KMS-11 (cell line): ENCODE measurements at regions not wholly inside any gene's neighbourhood (a gene's known extent, or its start where the extent isn't known, plus 50 kb on each side); places are given as distances from the start of the nearest gene placed in this dataset.
"Not testable (repeated sequence)": the region's sequence is repeated elsewhere in the genome, so short reads cannot be mapped to it uniquely, and the experiment has no call there.

Source experiments
- H2AFZ ChIP-seq: fragments of 200-600 bp; sonication (generic); 2 replicates; pipeline ENCODE4 v1.6.1; 2016; ENCODE audit warnings: antibody characterized with exemption, mixed run types, low read depth
- H3K27ac ChIP-seq: fragments of 200-600 bp; sonication (generic); 2 replicates; pipeline ENCODE4 v1.6.1; 2016; ENCODE audit warnings: mild to moderate bottlenecking, mixed run types
- H3K27me3 ChIP-seq: fragments of 200-600 bp; sonication (generic); 2 replicates; pipeline ENCODE4 v1.6.1; 2017; ENCODE audit warnings: mild to moderate bottlenecking, low read depth, mixed run types, moderate library complexity; ENCODE audit not compliant: insufficient read depth
- H3K36me3 ChIP-seq: fragments of 200-600 bp; sonication (generic); 2 replicates; pipeline ENCODE4 v1.6.1; 2017; ENCODE audit warnings: mild to moderate bottlenecking, mixed run types; ENCODE audit not compliant: insufficient read depth
- H3K4me1 ChIP-seq: fragments of 200-600 bp; sonication (generic); 2 replicates; pipeline ENCODE4 v1.6.1; 2016; ENCODE audit warnings: mild to moderate bottlenecking, low read depth, mixed run types; ENCODE audit not compliant: poor library complexity, severe bottlenecking
- H3K4me2 ChIP-seq: fragments of 200-600 bp; sonication (generic); 2 replicates; pipeline ENCODE4 v1.7.0; 2016; ENCODE audit warnings: mild to moderate bottlenecking, mixed run types
- H3K4me3 ChIP-seq: fragments of 200-600 bp; sonication (generic); IDR thresholded peaks from 2 replicates; pipeline ENCODE4 v1.6.1; 2017; ENCODE audit warnings: low read depth, low read length, mixed read lengths; ENCODE audit not compliant: insufficient read depth
- H3K79me2 ChIP-seq: fragments of 200-600 bp; sonication (generic); 2 replicates; pipeline ENCODE4 v1.6.1; 2016; ENCODE audit warnings: low read depth, mixed run types; ENCODE audit not compliant: insufficient read depth
- H3K9ac ChIP-seq: fragments of 200-600 bp; sonication (generic); 2 replicates; pipeline ENCODE4 v1.6.1; 2016; ENCODE audit warnings: mild to moderate bottlenecking, mixed run types
- H4K20me1 ChIP-seq: fragments of 200-600 bp; sonication (generic); 2 replicates; pipeline ENCODE4 v1.6.1; 2016; ENCODE audit warnings: mild to moderate bottlenecking, mixed run types; ENCODE audit not compliant: insufficient read depth
- TF ChIP-seq, protein P1 (sequence below): fragments of 200-600 bp; sonication (generic); conservative IDR thresholded peaks from 2 replicates; pipeline ENCODE4 v1.6.1; 2017; ENCODE audit warnings: low read depth, mild to moderate bottlenecking, antibody characterized with exemption, low read length, moderate library complexity, mixed read lengths

DNA sequence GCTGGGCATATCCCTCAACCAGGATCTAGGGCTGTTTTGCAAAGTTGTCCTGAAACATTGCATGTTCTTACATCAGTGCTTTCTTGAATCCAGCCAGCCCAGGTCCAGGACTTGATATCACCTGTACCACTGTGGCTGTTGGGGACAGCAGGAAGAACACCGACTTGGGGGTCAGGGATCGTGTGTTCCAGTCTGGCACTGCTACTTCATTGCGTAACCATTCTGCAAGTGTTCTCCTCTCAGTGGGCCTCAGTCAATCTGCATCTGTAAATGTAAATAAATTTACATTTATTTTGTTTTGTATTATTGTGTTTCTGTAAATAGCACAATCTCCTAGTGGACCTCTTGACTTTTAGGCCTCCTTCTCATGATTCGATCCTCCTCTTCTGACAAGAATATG is 167.3 kb downstream of the SUDS3 start:
- TF ChIP-seq, protein P1, sequence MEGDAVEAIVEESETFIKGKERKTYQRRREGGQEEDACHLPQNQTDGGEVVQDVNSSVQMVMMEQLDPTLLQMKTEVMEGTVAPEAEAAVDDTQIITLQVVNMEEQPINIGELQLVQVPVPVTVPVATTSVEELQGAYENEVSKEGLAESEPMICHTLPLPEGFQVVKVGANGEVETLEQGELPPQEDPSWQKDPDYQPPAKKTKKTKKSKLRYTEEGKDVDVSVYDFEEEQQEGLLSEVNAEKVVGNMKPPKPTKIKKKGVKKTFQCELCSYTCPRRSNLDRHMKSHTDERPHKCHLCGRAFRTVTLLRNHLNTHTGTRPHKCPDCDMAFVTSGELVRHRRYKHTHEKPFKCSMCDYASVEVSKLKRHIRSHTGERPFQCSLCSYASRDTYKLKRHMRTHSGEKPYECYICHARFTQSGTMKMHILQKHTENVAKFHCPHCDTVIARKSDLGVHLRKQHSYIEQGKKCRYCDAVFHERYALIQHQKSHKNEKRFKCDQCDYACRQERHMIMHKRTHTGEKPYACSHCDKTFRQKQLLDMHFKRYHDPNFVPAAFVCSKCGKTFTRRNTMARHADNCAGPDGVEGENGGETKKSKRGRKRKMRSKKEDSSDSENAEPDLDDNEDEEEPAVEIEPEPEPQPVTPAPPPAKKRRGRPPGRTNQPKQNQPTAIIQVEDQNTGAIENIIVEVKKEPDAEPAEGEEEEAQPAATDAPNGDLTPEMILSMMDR, result no peak
- H3K79me2 ChIP-seq, result no peaks in the 10 kb centered on the region
- H4K20me1 ChIP-seq, result no peaks in the 10 kb centered on the region
- H3K4me2 ChIP-seq, result no peak overlapping the region
- no peak overlapping the region for H2AFZ ChIP-seq
- no peak overlapping the region for H3K27ac ChIP-seq
- H3K4me1 ChIP-seq, result no peaks in the 10 kb centered on the region
- H3K36me3 ChIP-seq, result no peaks in the 10 kb centered on the region
- no peak overlapping the region for H3K4me3 ChIP-seq
- H3K27me3 ChIP-seq, result no peaks in the 10 kb centered on the region
- H3K9ac ChIP-seq, result no peak overlapping the region

DNA sequence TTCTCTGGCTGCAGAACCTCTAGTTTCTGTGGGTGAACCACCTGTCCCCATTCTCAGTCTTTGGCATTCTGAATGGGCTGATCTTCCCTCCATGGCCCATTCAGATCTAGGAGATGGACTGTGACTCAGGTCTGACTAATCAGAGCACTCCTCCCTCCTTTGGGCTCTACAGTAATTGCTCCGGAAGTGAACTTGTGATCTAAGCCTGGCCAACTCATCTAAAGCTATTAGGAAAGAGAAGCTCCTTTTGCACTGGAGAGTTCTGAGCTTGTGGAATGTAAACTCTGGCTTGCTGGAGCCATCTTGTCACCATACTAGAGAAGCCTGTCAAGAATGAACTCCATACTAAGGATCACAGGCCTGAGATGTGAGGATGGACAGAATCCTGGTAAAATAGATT is 168.2 kb downstream of the SUDS3 start:
- H2AFZ ChIP-seq, result no peak overlapping the region
- TF ChIP-seq, protein P1, result no peak
- H3K4me1 ChIP-seq, result no peaks in the 10 kb centered on the region
- no peak overlapping the region for H3K4me3 ChIP-seq
- H3K79me2 ChIP-seq, result no peaks in the 10 kb centered on the region
- H4K20me1 ChIP-seq, result no peaks in the 10 kb centered on the region
- H3K27me3 ChIP-seq, result no peaks in the 10 kb centered on the region
- no peak overlapping the region for H3K4me2 ChIP-seq
- H3K9ac ChIP-seq, result no peak overlapping the region
- H3K36me3 ChIP-seq, result no peaks in the 10 kb centered on the region
- no peak overlapping the region for H3K27ac ChIP-seq

DNA sequence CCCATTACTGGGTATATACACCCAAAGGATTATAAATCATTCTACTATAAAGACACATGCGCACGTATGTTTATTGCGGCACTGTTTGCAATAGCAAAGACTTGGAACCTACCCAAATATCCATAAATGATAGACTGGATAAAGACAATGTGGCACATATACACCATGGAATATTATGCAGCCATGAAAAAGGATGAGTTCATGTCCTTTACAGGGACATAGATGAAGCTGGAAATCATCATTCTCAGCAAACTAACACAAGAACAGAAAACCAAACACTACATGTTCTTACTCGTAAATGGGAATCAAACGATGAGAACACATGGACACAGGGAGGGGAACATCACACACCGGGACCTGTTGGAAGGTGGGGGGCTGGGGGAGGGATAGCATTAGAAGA is 171.3 kb downstream of the SUDS3 start:
- H2AFZ ChIP-seq, H3K36me3 ChIP-seq, H3K4me1 ChIP-seq, H3K4me2 ChIP-seq, H3K27ac ChIP-seq, H3K27me3 ChIP-seq, H3K9ac ChIP-seq, H3K4me3 ChIP-seq, H3K79me2 ChIP-seq, H4K20me1 ChIP-seq: not testable (repeated sequence)

DNA sequence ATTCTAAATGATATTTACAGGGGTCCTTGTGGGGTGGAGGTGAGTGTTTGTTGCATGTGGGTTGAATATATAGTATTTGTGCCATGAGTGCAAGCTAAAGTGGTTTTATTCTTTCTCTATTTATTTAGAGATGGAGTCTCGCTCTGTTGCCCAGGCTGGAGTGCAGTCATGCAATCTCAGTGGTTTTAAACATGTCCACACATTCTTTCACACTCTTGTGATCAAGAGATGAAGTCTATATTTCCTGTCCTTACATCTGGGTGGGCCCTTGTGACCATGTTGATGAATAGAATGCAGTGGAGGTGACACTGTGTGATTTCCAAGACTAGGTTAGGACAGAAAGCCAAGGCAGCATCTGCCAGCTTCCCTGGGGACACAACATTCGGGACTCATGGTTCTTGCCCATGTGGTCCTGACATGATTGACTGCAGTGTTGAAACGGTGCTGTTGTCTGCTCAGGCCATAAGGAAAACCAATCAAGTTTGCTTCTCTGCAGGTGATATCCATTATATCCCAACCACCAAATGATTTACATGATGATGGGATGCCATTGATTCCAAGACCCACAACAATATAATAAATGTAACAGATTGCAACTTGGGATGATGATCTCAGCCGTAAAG is 172.6 kb downstream of the SUDS3 start:
- H3K4me2 ChIP-seq, result no peak overlapping the region
- no peaks in the 10 kb centered on the region for H4K20me1 ChIP-seq
- no peaks in the 10 kb centered on the region for H3K27me3 ChIP-seq
- no peaks in the 10 kb centered on the region for H3K36me3 ChIP-seq
- no peak overlapping the region for H2AFZ ChIP-seq
- H3K27ac ChIP-seq, result no peak overlapping the region
- H3K79me2 ChIP-seq, result no peaks in the 10 kb centered on the region
- TF ChIP-seq, protein P1, result no peak
- H3K9ac ChIP-seq, result no peak overlapping the region
- no peaks in the 10 kb centered on the region for H3K4me1 ChIP-seq
- H3K4me3 ChIP-seq, result no peak overlapping the region

DNA sequence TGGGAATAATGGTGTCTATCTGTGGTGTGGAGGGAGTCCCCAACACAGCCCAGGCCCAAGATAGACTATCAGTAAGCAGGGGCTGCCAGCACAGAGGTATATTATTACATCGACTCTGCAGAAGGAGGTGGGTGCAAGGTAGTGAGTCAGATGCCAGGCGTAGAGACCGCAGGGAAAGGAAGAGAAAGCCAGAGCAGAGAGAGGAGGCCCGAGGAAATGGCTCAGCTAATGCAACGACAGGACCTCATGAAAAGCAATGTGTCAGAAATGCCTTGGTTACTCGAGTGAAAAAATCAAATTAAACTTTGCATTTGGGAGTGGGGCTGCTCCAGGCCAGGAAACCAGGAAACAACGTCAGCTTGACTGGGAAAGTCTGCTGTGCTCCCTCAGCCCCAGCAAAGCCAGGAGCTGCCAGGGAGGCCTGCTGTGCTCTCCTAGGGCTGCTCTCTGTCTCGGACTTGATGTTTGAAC is 173.2 kb downstream of the SUDS3 start:
- no peaks in the 10 kb centered on the region for H3K79me2 ChIP-seq
- no peak overlapping the region for H3K27ac ChIP-seq
- no peak overlapping the region for H3K9ac ChIP-seq
- no peaks in the 10 kb centered on the region for H3K4me1 ChIP-seq
- no peak overlapping the region for H3K4me3 ChIP-seq
- TF ChIP-seq, protein P1, result no peak
- no peaks in the 10 kb centered on the region for H3K36me3 ChIP-seq
- H3K27me3 ChIP-seq, result no peaks in the 10 kb centered on the region
- H3K4me2 ChIP-seq, result no peak overlapping the region
- no peaks in the 10 kb centered on the region for H4K20me1 ChIP-seq
- no peak overlapping the region for H2AFZ ChIP-seq
